Stimulated activated CD8-positive, alpha-beta memory T cell treated with anti-CD3 and anti-CD28 coated beads, Interleukin-12 subunit alpha, Interleukin-12 subunit beta, amount 100 ng/mL, for 4 hours (primary cell): ENCODE measurements at regions not wholly inside any gene's neighbourhood (a gene's known extent, or its start where the extent isn't known, plus 50 kb on each side); places are given as distances from the start of the nearest gene placed in this dataset.

Experiments
- DNase-seq: peaks from one replicate; pipeline ENCODE4 v3.0.0-alpha.2; 2020; ENCODE audit warnings: low read depth

GRCh38 chr17:74088285-74088933 is 115.1 kb upstream of the RPL38 start:
- no peak for DNase-seq

DNA sequence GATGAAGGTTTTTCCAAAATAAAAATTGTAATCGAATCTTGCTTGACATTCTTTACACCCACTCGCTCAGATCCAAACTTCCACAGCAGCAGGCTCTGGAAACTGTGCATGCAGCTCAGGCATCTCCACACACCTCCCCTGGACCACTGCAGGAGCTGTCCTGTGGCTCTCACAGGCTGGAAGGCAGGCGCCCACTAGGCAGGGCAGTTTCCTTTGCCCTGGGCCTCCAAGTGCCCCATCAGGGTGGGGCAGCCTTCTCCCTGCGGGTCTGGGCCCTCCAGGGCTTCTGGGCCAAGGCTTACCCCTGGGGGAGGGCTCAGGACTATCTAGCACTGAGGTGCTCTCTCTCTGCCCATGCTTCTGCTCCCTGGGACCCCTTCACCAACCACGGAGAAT is 114.5 kb upstream of the RPL38 start:
- no peak for DNase-seq

GRCh38 chr17:74089380-74089779 is 114.1 kb upstream of the RPL38 start:
- no peak for DNase-seq

- no peak for DNase-seq
Measured at GRCh38 chr17:74089869-74090464, 113.5 kb upstream of the RPL38 start.

GRCh38 chr17:74094651-74095050 is 108.8 kb upstream of the RPL38 start:
- DNase-seq: no peak

DNA sequence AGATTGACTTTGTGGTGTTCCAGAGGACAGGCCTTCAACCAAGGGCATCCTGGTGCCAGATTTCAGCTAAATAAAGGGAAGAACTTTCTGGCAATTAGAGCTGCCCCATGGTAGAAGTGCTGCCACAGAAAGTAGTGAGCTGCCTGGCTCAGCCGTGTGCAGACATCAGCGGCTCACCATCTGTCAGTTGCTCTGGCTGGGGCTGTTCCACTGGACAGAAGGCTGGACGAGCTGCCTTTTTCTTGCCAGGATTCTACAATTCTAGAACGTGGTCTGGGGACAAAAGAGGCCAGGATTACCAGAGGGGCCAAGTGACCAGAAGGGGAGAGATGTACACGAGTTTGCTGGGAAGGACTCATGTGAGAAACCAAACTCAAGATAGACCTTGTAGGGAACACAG is 107.0 kb upstream of the RPL38 start:
- DNase-seq: no peak

- DNase-seq: no peak
Measured at GRCh38 chr17:74097450-74098135, 105.9 kb upstream of the RPL38 start.

- no peak for DNase-seq
Measured at GRCh38 chr17:74098136-74099024, 105.1 kb upstream of the RPL38 start.

- no peak for DNase-seq
Measured at GRCh38 chr17:74099442-74100340, 103.8 kb upstream of the RPL38 start.

- no peak for DNase-seq
Measured at GRCh38 chr17:74104921-74105320, 98.6 kb upstream of the RPL38 start.

DNA sequence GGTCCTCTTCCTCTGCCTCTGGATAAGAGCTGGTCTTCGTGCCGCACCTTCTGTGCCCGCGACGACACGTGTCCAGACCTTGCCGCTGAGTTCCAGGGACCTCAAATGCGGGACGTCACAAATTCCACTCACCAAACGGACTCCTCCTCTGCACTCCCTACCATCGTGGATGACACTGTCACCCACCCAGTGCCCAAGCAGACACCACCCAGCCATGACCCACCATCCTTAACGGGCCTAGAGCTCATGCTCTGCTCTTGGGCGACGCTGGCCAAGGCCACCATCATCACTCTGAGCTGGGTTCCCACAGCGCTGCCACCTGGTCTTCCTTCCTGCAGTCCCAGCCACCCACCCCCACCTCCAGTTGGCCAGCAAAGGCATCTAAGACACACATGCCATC is 96.4 kb upstream of the RPL38 start:
- DNase-seq: no peak

DNA sequence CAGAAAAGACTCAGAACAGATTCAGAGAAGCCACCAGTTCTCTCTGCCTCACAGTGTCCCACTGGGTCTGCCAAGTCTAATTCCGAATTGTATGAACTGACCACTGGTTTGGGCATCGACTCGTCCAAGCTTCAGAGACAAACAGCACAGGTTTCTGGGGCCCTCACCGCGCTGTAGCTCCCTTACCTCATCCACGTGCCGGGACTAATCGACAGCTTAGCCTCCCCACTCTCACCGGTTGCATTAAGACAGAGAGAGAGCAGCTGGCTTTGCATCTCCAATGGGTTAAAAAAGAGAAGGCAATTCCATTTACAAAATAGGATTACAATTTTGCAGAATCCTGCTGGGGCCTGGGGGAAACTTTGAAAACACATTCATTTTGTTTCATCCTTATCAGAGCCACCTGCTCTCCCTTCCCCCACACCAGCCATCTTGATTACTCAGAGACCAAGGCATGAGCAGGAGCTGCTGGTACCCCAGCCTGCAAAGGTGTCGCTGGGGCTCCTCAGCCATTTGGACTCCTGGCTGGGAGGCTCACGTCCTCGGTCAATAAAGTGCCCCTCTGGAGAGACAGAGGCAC is 95.3 kb upstream of the RPL38 start:
- DNase-seq: no peak

GRCh38 chr17:74110467-74110866 is 93.0 kb upstream of the RPL38 start:
- no peak for DNase-seq

DNA sequence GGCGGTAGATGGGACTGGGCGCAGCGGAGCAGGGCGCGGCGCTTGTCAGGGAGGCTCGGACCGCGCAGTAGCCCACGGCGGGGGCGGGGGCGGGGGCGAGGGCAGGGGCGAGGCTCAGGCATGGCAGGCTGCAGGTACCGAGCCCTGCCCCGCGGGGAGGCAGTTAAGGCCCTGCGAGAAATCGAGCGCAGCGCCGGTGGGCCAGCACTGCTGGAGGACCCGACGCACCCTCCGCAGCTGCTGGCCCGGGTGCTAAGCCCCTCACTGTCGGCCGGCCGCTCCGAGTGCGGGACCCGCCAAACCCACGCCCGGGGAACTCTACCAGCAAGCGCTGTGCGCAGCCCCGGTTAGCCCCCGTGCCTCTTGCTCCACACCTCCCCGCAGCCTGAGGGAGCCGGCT is 90.2 kb upstream of the RPL38 start:
- DNase-seq: no peak

GRCh38 chr17:74113952-74114351 is 89.5 kb upstream of the RPL38 start:
- no peak for DNase-seq

DNA sequence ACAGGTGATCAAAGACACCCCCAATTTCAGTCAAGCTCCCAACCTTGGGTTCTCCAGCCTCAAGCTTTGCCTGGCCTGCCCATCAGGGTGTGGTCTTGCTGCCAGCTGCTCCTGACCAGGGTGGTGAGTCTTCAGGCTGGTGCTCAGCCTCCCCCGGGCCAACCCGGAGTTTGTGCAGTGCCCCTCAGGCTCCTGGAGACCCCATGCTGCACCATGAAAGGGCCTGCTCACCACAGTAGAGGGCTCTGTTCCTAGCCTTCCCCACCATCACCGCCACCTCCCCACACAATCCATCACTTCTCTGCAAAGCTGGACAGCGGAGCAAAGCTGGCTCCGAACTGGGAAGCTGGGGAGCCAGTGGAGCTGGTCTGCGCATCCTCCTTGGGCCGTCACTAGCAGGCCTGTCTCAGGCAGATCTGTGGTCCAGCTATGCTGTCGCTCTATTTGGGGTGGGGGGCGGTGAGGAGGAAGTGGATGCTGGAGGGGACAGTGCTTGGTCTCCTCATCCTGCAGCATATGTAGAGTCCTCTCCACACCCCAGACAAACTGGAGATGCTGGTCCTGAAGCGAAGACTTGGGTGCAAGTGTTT is 88.5 kb upstream of the RPL38 start:
- no peak for DNase-seq

GRCh38 chr17:74115586-74115985 is 87.9 kb upstream of the RPL38 start:
- no peak for DNase-seq

DNA sequence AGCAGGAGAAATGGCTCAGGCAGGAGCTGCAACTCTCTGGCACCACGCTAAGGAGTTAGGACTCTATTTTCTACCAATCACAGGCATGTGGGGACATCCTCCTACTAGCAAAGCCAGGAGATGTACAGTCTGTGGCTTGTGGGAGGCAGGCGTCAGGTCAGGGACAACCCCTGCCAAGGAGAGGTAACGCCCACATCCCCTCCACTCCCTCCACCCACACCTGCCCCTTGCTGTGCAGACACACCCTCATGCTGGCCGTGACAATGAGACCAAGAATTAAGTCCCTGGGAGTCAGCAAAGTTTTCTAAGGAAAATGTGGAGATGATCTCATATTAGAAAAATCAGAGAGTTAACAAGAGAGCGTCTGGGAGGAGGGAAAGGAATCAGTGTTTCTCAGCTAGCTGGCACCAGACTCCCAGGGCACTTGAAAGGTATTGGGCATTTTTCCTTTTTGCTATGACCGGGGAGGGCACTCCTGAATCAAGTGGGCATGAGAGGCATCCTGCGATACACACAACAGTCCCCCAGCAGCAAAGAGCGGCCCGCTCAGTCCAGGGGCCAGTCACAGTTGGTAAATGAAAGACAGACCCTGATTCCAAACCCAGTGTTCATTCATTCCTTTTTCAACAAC is 87.3 kb upstream of the RPL38 start:
- DNase-seq: no peak

- no peak for DNase-seq
Measured at GRCh38 chr17:74117087-74117698, 86.3 kb upstream of the RPL38 start.

DNA sequence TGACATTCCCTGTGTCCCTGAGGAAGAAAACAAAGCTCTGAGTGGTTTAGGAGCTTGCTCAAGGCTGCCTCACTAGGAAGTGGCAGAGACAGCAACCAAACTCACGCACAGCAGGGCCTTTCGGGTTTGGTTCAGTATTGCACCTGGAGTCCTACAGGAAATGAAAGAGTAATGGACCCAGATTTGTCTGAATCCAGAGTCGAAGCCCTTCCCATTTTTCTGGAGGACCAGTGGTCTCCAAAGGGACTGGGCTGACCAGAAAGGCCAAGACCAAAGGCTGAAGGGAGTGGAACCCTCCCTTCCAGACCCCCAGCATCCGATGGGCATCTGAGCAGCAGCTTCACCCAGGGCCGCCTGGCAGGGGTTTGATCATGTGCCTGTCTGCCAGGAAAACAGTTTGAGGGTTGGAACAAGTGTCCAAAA is 85.5 kb upstream of the RPL38 start:
- no peak for DNase-seq
